Neuronal stem cell (in vitro differentiated cells): ENCODE measurements at regions not wholly inside any gene's neighbourhood (a gene's known extent, or its start where the extent isn't known, plus 50 kb on each side); places are given as distances from the start of the nearest gene placed in this dataset.

Experiments used
- DNase-seq: peaks from one replicate; pipeline ENCODE4 v3.0.0-alpha.2; 2013; ENCODE audit warnings: low spot score
- H2AFZ ChIP-seq: one replicate; pipeline ENCODE4 v1.6.1; 2013; ENCODE audit warnings: mild to moderate bottlenecking, low read length, inconsistent platforms
- H2AK5ac ChIP-seq: 2 replicates; pipeline ENCODE4 v1.6.1; 2013; ENCODE audit warnings: low read depth, mild to moderate bottlenecking, inconsistent platforms, low read length, moderate library complexity, mixed read lengths
- H2BK120ac ChIP-seq: 2 replicates; pipeline ENCODE4 v1.6.1; 2013; ENCODE audit warnings: low read depth, mild to moderate bottlenecking, inconsistent platforms, low read length, moderate library complexity, mixed read lengths
- H2BK12ac ChIP-seq: one replicate; pipeline ENCODE4 v1.6.1; 2013; ENCODE audit warnings: low read length, inconsistent platforms
- H2BK15ac ChIP-seq: 2 replicates; pipeline ENCODE4 v1.6.1; 2013; ENCODE audit warnings: mild to moderate bottlenecking, low read length, inconsistent platforms, mixed read lengths
- H2BK5ac ChIP-seq: one replicate; pipeline ENCODE4 v1.6.1; 2013; ENCODE audit warnings: inconsistent platforms, mild to moderate bottlenecking, low read length, moderate library complexity
- H3K14ac ChIP-seq: one replicate; pipeline ENCODE4 v1.6.1; 2013; ENCODE audit warnings: low read length, inconsistent platforms
- H3K18ac ChIP-seq: 2 replicates; pipeline ENCODE4 v1.6.1; 2013; ENCODE audit warnings: low read length, inconsistent platforms
- H3K23ac ChIP-seq: 2 replicates; pipeline ENCODE4 v1.6.1; 2013; ENCODE audit warnings: low read depth, mild to moderate bottlenecking, mixed read lengths, low read length, inconsistent platforms; ENCODE audit not compliant: poor library complexity
- H3K27ac ChIP-seq: replicated peaks from 3 replicates; pipeline ENCODE4 v1.5.1; 2013; ENCODE audit warnings: low read length, inconsistent platforms
- H3K27me3 ChIP-seq, 3 experiments: 2 replicates each; pipeline ENCODE4 v1.6.1; 2013; ENCODE audit warnings: low read length in 3 of 3, mild to moderate bottlenecking in 2 of 3, inconsistent platforms in 1 of 3, low read depth in 1 of 3, mixed read lengths in 1 of 3, moderate library complexity in 1 of 3; ENCODE audit not compliant: control insufficient read depth in 3 of 3, insufficient read depth in 3 of 3
- H3K36me3 ChIP-seq, 2 donors: replicated peaks in 1 of 2; 2 replicates each; pipeline ENCODE4 v1.6.1; 2013; ENCODE audit warnings: low read length in 2 of 2; ENCODE audit not compliant: control insufficient read depth in 2 of 2, insufficient read depth in 2 of 2
- H3K4ac ChIP-seq: 2 replicates; pipeline ENCODE4 v1.6.1; 2013; ENCODE audit warnings: inconsistent platforms, mild to moderate bottlenecking, low read length, moderate library complexity
- H3K4me1 ChIP-seq, 2 donors: 1 replicate in 1 of 2; 2 replicates in 1 of 2; pipeline ENCODE4 v1.6.1; 2013; ENCODE audit warnings: low read length in 2 of 2, low read depth in 1 of 2; ENCODE audit not compliant: control insufficient read depth in 2 of 2, insufficient read depth in 1 of 2
- H3K4me2 ChIP-seq: one replicate; pipeline ENCODE4 v1.6.1; 2013; ENCODE audit warnings: mild to moderate bottlenecking, low read length, inconsistent platforms; ENCODE audit not compliant: insufficient read depth, poor library complexity, severe bottlenecking
- H3K4me3 ChIP-seq, 2 donors: 2 replicates each; pipeline ENCODE4 v1.5.1; 2013; ENCODE audit warnings: low read length in 2 of 2, mild to moderate bottlenecking in 2 of 2, inconsistent platforms in 1 of 2, moderate library complexity in 1 of 2
- H3K79me1 ChIP-seq: one replicate; pipeline ENCODE4 v1.6.1; 2013; ENCODE audit warnings: low read depth, mild to moderate bottlenecking, inconsistent platforms, low read length, moderate library complexity
- H3K9ac ChIP-seq: one replicate; pipeline ENCODE4 v1.6.1; 2013; ENCODE audit warnings: mild to moderate bottlenecking, low read depth, low read length, inconsistent platforms; ENCODE audit not compliant: poor library complexity
- H3K9me3 ChIP-seq, 2 donors: replicated peaks in 1 of 2; 2 replicates each; pipeline versions ENCODE3 to v1.6.1; 2013; ENCODE audit warnings: low read length in 2 of 2, mild to moderate bottlenecking in 2 of 2, inconsistent platforms in 1 of 2, low read depth in 1 of 2, mixed read lengths in 1 of 2, moderate library complexity in 1 of 2; ENCODE audit not compliant: control insufficient read depth in 2 of 2, insufficient read depth in 1 of 2
- H4K8ac ChIP-seq: one replicate; pipeline ENCODE4 v1.6.1; 2013; ENCODE audit warnings: low read depth, mild to moderate bottlenecking, inconsistent platforms, low read length, moderate library complexity
- H4K91ac ChIP-seq: one replicate; pipeline ENCODE4 v1.6.1; 2013; ENCODE audit warnings: low read length, low read depth, mild to moderate bottlenecking, inconsistent platforms; ENCODE audit not compliant: poor library complexity
- WGBS, 2 donors: extraction: QIAGEN DNeasy Blood & Tissue Kit; methylation state at CpG; one replicate each; pipeline ENCODE4 v1.1.7; 2013; ENCODE audit warnings: missing lambda C conversion rate in 2 of 2, mixed read lengths in 1 of 2; ENCODE audit not compliant: insufficient read length in 2 of 2, insufficient replicate concordance in 1 of 2; ENCODE audit errors: extremely low coverage in 2 of 2; 5-methylcytosine and 5-hydroxymethylcytosine counted together

DNA sequence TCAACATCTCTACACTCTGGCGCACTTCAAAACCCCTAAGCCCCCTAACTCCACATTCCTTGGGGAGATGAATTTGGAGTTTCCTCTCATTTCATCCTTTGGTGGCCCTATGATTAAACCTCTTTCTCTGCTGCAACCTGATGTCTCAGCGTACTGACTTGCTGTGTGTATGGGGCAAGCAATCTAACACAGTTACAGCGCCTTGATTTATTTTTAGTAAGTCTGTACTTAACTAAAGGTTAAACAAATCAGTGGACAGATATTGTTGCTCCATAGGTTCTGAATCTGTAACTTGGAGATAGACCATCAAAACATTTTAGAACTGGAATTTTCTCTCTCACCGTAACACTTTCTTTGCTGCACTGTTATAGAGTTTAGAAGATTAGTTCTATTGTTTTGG, 452.8 kb downstream of the IRX1 start:
- no peak overlapping the region for H2BK120ac ChIP-seq
- H2BK15ac ChIP-seq = no peak overlapping the region
- no peak overlapping the region for H4K91ac ChIP-seq
- H3K4me3 ChIP-seq = no peak overlapping the region
- no peak overlapping the region for H3K9ac ChIP-seq
- H3K4ac ChIP-seq = no peak overlapping the region
- no peak overlapping the region for H4K8ac ChIP-seq
- H3K23ac ChIP-seq = no peak overlapping the region
- H2BK12ac ChIP-seq = no peak overlapping the region
- no peak overlapping the region for H2AK5ac ChIP-seq
- H3K9me3 ChIP-seq = no peaks in the 10 kb centered on the region
- no peak overlapping the region for H3K4me2 ChIP-seq
- no peaks in the 10 kb centered on the region for H3K27me3 ChIP-seq
- no peaks in the 10 kb centered on the region for H3K79me1 ChIP-seq
- H3K4me1 ChIP-seq = peaks cover 3 to 20% of the 10 kb centered on the region in 2 donors
- no CpG with 5 or more reads among the region's 4 CpGs for WGBS, 2 donors
- no peak overlapping the region for H3K18ac ChIP-seq
- no peak overlapping the region for H3K27ac ChIP-seq
- DNase-seq = no peak
- no peak overlapping the region for H3K14ac ChIP-seq
- H2BK5ac ChIP-seq = no peak overlapping the region
- H3K36me3 ChIP-seq = no peaks in the 10 kb centered on the region
- H2AFZ ChIP-seq = no peak overlapping the region

GRCh38 chr5:4050203-4050602, 454.6 kb downstream of the IRX1 start:
- H4K8ac ChIP-seq = no peak overlapping the region
- no peak overlapping the region for H2BK120ac ChIP-seq
- H2BK15ac ChIP-seq = no peak overlapping the region
- no peak overlapping the region for H2BK5ac ChIP-seq
- DNase-seq = no peak
- no peak overlapping the region for H3K14ac ChIP-seq
- H3K79me1 ChIP-seq = no peaks in the 10 kb centered on the region
- no peaks in the 10 kb centered on the region for H3K36me3 ChIP-seq
- H3K9me3 ChIP-seq = no peaks in the 10 kb centered on the region
- H3K23ac ChIP-seq = no peak overlapping the region
- no peak overlapping the region for H2AFZ ChIP-seq
- no peak overlapping the region for H3K4ac ChIP-seq
- no peak overlapping the region for H3K18ac ChIP-seq
- no peak overlapping the region for H3K4me3 ChIP-seq
- H3K9ac ChIP-seq = no peak overlapping the region
- WGBS, 2 donors = no CpG with 5 or more reads among the region's 6 CpGs
- no peak overlapping the region for H4K91ac ChIP-seq
- H3K4me1 ChIP-seq = peaks cover 3 to 24% of the 10 kb centered on the region in 2 donors
- no peak overlapping the region for H2AK5ac ChIP-seq
- no peak overlapping the region for H3K4me2 ChIP-seq
- no peak overlapping the region for H3K27ac ChIP-seq
- H2BK12ac ChIP-seq = no peak overlapping the region
- H3K27me3 ChIP-seq = no peaks in the 10 kb centered on the region

DNA sequence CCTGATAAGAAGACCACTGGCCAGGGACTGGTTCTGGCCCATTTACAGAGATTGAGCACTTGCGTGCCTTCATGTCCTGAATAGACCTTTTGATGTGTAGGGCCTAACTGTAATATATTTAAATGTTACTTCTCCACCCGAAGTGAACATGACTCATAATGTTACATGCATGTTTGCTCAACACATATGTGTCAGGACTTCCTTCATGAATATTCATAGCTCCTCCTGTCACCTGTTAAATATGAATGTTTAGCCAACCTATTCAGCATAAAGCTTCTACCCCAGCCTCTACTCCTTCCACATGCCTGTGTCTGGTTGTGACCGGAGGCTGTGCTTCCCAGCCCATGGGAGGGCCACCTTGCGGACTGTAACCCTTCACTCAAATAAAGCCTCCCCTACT, 457.5 kb downstream of the IRX1 start:
- H4K91ac ChIP-seq = no peak overlapping the region
- H2AK5ac ChIP-seq = no peak overlapping the region
- H2AFZ ChIP-seq = no peak overlapping the region
- H3K4me1 ChIP-seq = peaks cover 3 to 24% of the 10 kb centered on the region in 2 donors
- H3K4me2 ChIP-seq = no peak overlapping the region
- H3K4ac ChIP-seq = no peak overlapping the region
- H3K36me3 ChIP-seq = no peaks in the 10 kb centered on the region
- H3K4me3 ChIP-seq = no peak overlapping the region
- H3K27ac ChIP-seq = no peak overlapping the region
- H4K8ac ChIP-seq = no peak overlapping the region
- no peak overlapping the region for H2BK15ac ChIP-seq
- H3K14ac ChIP-seq = no peak overlapping the region
- no peak for DNase-seq
- H3K27me3 ChIP-seq = no peaks in the 10 kb centered on the region
- no peak overlapping the region for H3K23ac ChIP-seq
- H3K9ac ChIP-seq = no peak overlapping the region
- no peaks in the 10 kb centered on the region for H3K79me1 ChIP-seq
- no CpG with 5 or more reads among the region's 4 CpGs for WGBS, 2 donors
- H2BK12ac ChIP-seq = no peak overlapping the region
- H3K9me3 ChIP-seq = no peaks in the 10 kb centered on the region
- no peak overlapping the region for H2BK5ac ChIP-seq
- no peak overlapping the region for H3K18ac ChIP-seq
- H2BK120ac ChIP-seq = no peak overlapping the region

- H4K91ac ChIP-seq = no peak overlapping the region
- H4K8ac ChIP-seq = no peak overlapping the region
- no peak overlapping the region for H2BK15ac ChIP-seq
- H3K9me3 ChIP-seq = no peaks in the 10 kb centered on the region
- no CpG with 5 or more reads among the region's 1 CpG for WGBS, 2 donors
- H2AFZ ChIP-seq = no peak overlapping the region
- no peaks in the 10 kb centered on the region for H3K27me3 ChIP-seq
- H3K9ac ChIP-seq = no peak overlapping the region
- H3K23ac ChIP-seq = no peak overlapping the region
- H3K18ac ChIP-seq = no peak overlapping the region
- H3K4me1 ChIP-seq = peaks cover 3 to 17% of the 10 kb centered on the region in 2 donors
- no peak overlapping the region for H2AK5ac ChIP-seq
- H2BK5ac ChIP-seq = no peak overlapping the region
- no peaks in the 10 kb centered on the region for H3K36me3 ChIP-seq
- no peak overlapping the region for H3K14ac ChIP-seq
- H3K4me2 ChIP-seq = no peak overlapping the region
- H3K4ac ChIP-seq = no peak overlapping the region
- H3K4me3 ChIP-seq = no peak overlapping the region
- H2BK12ac ChIP-seq = no peak overlapping the region
- no peaks in the 10 kb centered on the region for H3K79me1 ChIP-seq
- no peak overlapping the region for H3K27ac ChIP-seq
- DNase-seq = no peak
- H2BK120ac ChIP-seq = no peak overlapping the region
Observed at GRCh38 chr5:4054092-4054491, 458.5 kb downstream of the IRX1 start.
